Kidney (tissue), 13 donors: ENCODE measurements at regions not wholly inside any gene's neighbourhood (a gene's known extent, or its start where the extent isn't known, plus 50 kb on each side); places are given as distances from the start of the nearest gene placed in this dataset.

Experiments
- DNase-seq, 5 donors: peaks; one replicate each; pipeline ENCODE4 v3.0.0-alpha.2; 2013 to 2020
- FAIRE-seq: peaks from 2 replicates; lab custom pipeline; 2012; peaks lifted over from hg19 to GRCh38; lab: Jason Lieb, UNC
- H3K27ac ChIP-seq, 2 donors: one replicate each; pipeline ENCODE4 v1.7.0; 2013; ENCODE audit warnings: low read depth in 2 of 2, low read length in 2 of 2, inconsistent platforms in 1 of 2
- H3K27me3 ChIP-seq: one replicate; pipeline ENCODE4 v1.7.1; 2013; ENCODE audit warnings: low read length, inconsistent platforms; ENCODE audit not compliant: control insufficient read depth, insufficient read depth
- H3K36me3 ChIP-seq, 3 donors: one replicate each; pipeline versions ENCODE4 v1.7.0 to v1.7.1; 2013; ENCODE audit warnings: low read length in 3 of 3, control low read depth in 1 of 3, inconsistent platforms in 1 of 3; ENCODE audit not compliant: insufficient read depth in 3 of 3, control insufficient read depth in 2 of 3
- H3K4me1 ChIP-seq, 3 donors: one replicate each; pipeline versions ENCODE4 v1.7.0 to v1.7.1; 2013; ENCODE audit warnings: low read length in 3 of 3, inconsistent platforms in 1 of 3, low read depth in 1 of 3; ENCODE audit not compliant: control insufficient read depth in 2 of 3, insufficient read depth in 2 of 3
- H3K4me3 ChIP-seq, 3 donors: one replicate each; pipeline versions ENCODE4 v1.7.0 to v1.8.1; 2013; ENCODE audit warnings: low read length in 3 of 3, control low read depth in 1 of 3, inconsistent platforms in 1 of 3
- H3K9ac ChIP-seq, 3 donors: one replicate each; pipeline versions ENCODE4 v1.7.0 to v1.7.1; 2013; ENCODE audit warnings: low read length in 3 of 3, control low read depth in 1 of 3, inconsistent platforms in 1 of 3
- H3K9me3 ChIP-seq, 3 donors: one replicate each; pipeline versions ENCODE4 v1.7.0 to v1.7.1; 2013; ENCODE audit warnings: low read length in 3 of 3, control low read depth in 1 of 3, inconsistent platforms in 1 of 3; ENCODE audit not compliant: control insufficient read depth in 2 of 3, insufficient read depth in 1 of 3
- intact Hi-C: fragments of 100-400 bp; cut with DNase I; formaldehyde crosslinking; loops from one replicate; pipeline ENCODE4 v1.11.1; 2022
- TF ChIP-seq, protein P1 (sequence below): IDR thresholded peaks from 3 replicates; pipeline ENCODE4 v1.5.1; 2012; ENCODE audit warnings: mild to moderate bottlenecking, moderate library complexity, borderline replicate concordance; ENCODE audit not compliant: insufficient read depth; ENCODE audit errors: extremely low read depth
- donor health status: control.
- donor health status: control.
- donor health status: control.
- donor health status: control.
- donor health status: control.
- donor health status: DM: yes; HTN: yes; CAD: no.
- donor health status: Normal renal cell carcinoma (clear cell type).

GRCh38 chr3:177567833-177568232, 370.6 kb upstream of the TBL1XR1 start:
- FAIRE-seq: no peak
- H3K4me3 ChIP-seq: no peak overlapping the region
- H3K9me3 ChIP-seq: no peaks in the 10 kb centered on the region
- H3K36me3 ChIP-seq: no peaks in the 10 kb centered on the region
- no peaks in the 10 kb centered on the region for H3K4me1 ChIP-seq
- DNase-seq: no peak
- no peak overlapping the region for H3K9ac ChIP-seq
- TF ChIP-seq, protein P1, sequence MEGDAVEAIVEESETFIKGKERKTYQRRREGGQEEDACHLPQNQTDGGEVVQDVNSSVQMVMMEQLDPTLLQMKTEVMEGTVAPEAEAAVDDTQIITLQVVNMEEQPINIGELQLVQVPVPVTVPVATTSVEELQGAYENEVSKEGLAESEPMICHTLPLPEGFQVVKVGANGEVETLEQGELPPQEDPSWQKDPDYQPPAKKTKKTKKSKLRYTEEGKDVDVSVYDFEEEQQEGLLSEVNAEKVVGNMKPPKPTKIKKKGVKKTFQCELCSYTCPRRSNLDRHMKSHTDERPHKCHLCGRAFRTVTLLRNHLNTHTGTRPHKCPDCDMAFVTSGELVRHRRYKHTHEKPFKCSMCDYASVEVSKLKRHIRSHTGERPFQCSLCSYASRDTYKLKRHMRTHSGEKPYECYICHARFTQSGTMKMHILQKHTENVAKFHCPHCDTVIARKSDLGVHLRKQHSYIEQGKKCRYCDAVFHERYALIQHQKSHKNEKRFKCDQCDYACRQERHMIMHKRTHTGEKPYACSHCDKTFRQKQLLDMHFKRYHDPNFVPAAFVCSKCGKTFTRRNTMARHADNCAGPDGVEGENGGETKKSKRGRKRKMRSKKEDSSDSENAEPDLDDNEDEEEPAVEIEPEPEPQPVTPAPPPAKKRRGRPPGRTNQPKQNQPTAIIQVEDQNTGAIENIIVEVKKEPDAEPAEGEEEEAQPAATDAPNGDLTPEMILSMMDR: no peak
- H3K27ac ChIP-seq: no peak overlapping the region
- H3K27me3 ChIP-seq: no peaks in the 10 kb centered on the region
- intact Hi-C loops: no loop called here

DNA sequence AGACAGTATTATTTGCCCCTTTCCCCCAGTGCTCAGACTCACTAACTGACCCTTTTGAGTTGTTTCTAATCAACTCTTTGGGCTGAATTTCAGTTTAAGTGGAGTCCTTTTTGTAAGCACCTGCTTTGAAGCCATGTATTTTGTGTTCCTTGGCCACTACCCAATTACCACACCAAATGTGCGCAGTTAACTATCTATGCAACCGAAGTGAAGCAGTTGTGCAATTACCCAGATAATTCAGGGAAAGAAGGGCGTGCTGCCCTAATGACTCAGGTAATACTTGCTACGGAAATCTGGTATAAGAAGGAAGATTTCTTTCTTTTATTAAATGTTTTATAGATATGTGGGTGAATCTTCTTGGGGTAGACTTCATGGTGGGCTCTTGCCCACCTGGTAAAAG, 371.9 kb upstream of the TBL1XR1 start:
- FAIRE-seq (no peak), DNase-seq (no peak)
- Histone ChIP-seq H3K4me1 (no peaks in the 10 kb centered on the region), H3K27me3 (no peaks in the 10 kb centered on the region), H3K27ac (no peak overlapping the region), H3K9me3 (no peaks in the 10 kb centered on the region), H3K36me3 (no peaks in the 10 kb centered on the region), H3K4me3 (no peak overlapping the region), H3K9ac (no peak overlapping the region)
- TF ChIP-seq, protein P1: no peak
- intact Hi-C loops: no loop called here

DNA sequence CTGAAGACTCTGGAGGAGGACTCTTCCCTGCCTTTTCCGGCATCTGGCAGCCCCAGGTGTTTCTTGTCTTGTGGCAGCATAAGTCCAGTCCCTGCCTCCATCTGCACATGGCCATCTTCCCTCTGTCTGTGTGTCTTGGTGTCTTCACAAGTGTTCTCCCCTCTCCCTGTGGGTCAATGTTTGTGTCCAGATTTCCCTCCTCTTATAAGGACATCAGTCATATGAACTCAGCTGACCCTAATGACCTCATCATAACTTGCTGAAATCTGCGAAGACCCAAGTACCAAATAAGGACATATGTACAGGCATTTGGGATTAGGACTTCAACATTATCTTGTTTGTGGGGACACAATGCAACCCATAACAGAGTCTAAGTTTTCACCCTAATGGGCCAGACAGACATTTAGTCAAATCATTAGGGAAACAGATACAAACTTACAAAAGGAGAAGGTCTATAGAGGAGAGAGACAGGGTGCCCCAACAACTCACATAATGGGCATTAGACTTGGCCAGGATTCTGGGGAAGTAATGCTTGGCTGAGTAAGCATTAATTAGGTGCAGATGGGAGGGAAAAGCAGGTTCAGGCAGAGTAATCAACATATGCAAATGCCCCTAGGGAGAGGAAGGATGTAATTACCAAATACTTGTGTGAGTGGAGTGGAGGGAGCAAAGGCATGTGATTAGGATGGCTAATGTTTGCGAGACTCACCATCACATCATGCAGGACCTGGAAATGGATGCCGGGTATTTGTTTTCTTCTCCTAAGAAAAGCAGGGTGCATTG, 372.8 kb upstream of the TBL1XR1 start:
- intact Hi-C loops: no loop called here
- Histone ChIP-seq H3K9me3 (no peaks in the 10 kb centered on the region), H3K36me3 (no peaks in the 10 kb centered on the region), H3K27me3 (no peaks in the 10 kb centered on the region), H3K9ac (no peak overlapping the region), H3K27ac (no peak overlapping the region), H3K4me3 (no peak overlapping the region), H3K4me1 (no peaks in the 10 kb centered on the region)
- peak in 1 of 5 donors; percentile 46 for DNase-seq
- TF ChIP-seq, protein P1: no peak
- no peak for FAIRE-seq
